Neural progenitor cell (in vitro differentiated cells): ENCODE measurements at regions not wholly inside any gene's neighbourhood (a gene's known extent, or its start where the extent isn't known, plus 50 kb on each side); places are given as distances from the start of the nearest gene placed in this dataset.

Experiments used
- DNase-seq: peaks from one replicate; pipeline ENCODE4 v3.0.0-alpha.2; 2016; ENCODE audit warnings: low spot score
- H2AFZ ChIP-seq: fragments of 200-600 bp; sonication (generic); replicated peaks from 2 replicates; pipeline ENCODE4 v1.6.1; 2016; ENCODE audit warnings: antibody characterized with exemption
- H3F3A ChIP-seq: fragments of 200-600 bp; sonication (generic); 2 replicates; pipeline ENCODE4 v1.6.1; 2016; ENCODE audit warnings: antibody characterized with exemption, low read depth
- H3K27ac ChIP-seq: fragments of 200-600 bp; sonication (generic); 2 replicates; pipeline ENCODE4 v1.5.1; 2016; ENCODE audit warnings: mild to moderate bottlenecking
- H3K27me3 ChIP-seq: fragments of 200-600 bp; sonication (generic); 2 replicates; pipeline ENCODE4 v1.6.1; 2016; ENCODE audit warnings: mild to moderate bottlenecking, moderate library complexity
- H3K36me3 ChIP-seq: fragments of 200-600 bp; sonication (generic); 2 replicates; pipeline ENCODE4 v1.5.1; 2016
- H3K4me1 ChIP-seq: fragments of 200-600 bp; sonication (generic); 2 replicates; pipeline ENCODE4 v1.6.1; 2016; ENCODE audit warnings: mixed run types
- H3K4me2 ChIP-seq: fragments of 200-600 bp; sonication (generic); 2 replicates; pipeline ENCODE4 v1.6.1; 2016
- H3K4me3 ChIP-seq: fragments of 200-600 bp; sonication (generic); 2 replicates; pipeline ENCODE4 v1.5.1; 2016
- H3K79me2 ChIP-seq: fragments of 200-600 bp; sonication (generic); 2 replicates; pipeline ENCODE4 v1.6.1; 2016; ENCODE audit warnings: low read depth
- H3K9ac ChIP-seq: fragments of 200-600 bp; sonication (generic); 2 replicates; pipeline ENCODE4 v1.6.1; 2016
- H3K9me3 ChIP-seq: fragments of 200-600 bp; sonication (generic); 2 replicates; pipeline ENCODE4 v1.5.1; 2016; ENCODE audit warnings: low read depth
- H4K20me1 ChIP-seq: fragments of 200-600 bp; sonication (generic); 2 replicates; pipeline ENCODE4 v1.6.1; 2016; ENCODE audit warnings: low read depth
- H3K27ac Mint-ChIP-seq: 3 replicates; pipeline ENCODE4 v1.8.0; 2021; ENCODE audit warnings: mixed read lengths
- H3K27me3 Mint-ChIP-seq: 2 replicates; pipeline ENCODE4 v1.8.0; 2022; ENCODE audit warnings: low read depth, mild to moderate bottlenecking, inconsistent platforms, moderate library complexity, mixed read lengths; ENCODE audit not compliant: insufficient read depth
- H3K36me3 Mint-ChIP-seq: 3 replicates; pipeline ENCODE4 v1.8.0; 2021; ENCODE audit warnings: mixed read lengths
- H3K4me1 Mint-ChIP-seq: 3 replicates; pipeline ENCODE4 v1.8.0; 2021; ENCODE audit warnings: mixed read lengths
- H3K4me3 Mint-ChIP-seq: 3 replicates; pipeline ENCODE4 v1.8.0; 2021; ENCODE audit warnings: mild to moderate bottlenecking, moderate library complexity, mixed read lengths
- H3K9me3 Mint-ChIP-seq: 3 replicates; pipeline ENCODE4 v1.8.0; 2020; ENCODE audit warnings: mixed read lengths
- CTCF ChIP-seq: fragments of 200-600 bp; sonication (generic); IDR thresholded peaks from 2 replicates; pipeline ENCODE4 v1.5.1; 2017; ENCODE audit warnings: antibody characterized with exemption, mild to moderate bottlenecking
- EZH2 ChIP-seq: fragments of 200-600 bp; sonication (generic); IDR thresholded peaks from 2 replicates; pipeline ENCODE4 v1.6.1; 2017; ENCODE audit warnings: antibody characterized with exemption, mild to moderate bottlenecking, moderate library complexity
- EZH2phosphoT487 ChIP-seq: fragments of 200-600 bp; sonication (generic); IDR thresholded peaks from 2 replicates; pipeline ENCODE4 v1.6.1; 2017; ENCODE audit warnings: antibody characterized with exemption

- Mint-ChIP-seq H3K9me3 (peaks cover 2% of the 10 kb centered on the region), H3K27me3 (peaks cover 4% of the 10 kb centered on the region), H3K27ac (no peak overlapping the region), H3K4me1 (no peaks in the 10 kb centered on the region), H3K4me3 (no peak overlapping the region), H3K36me3 (no peaks in the 10 kb centered on the region)
- Histone ChIP-seq H3K4me2 (no peak overlapping the region), H3K9ac (no peak overlapping the region), H3F3A (no peaks in the 10 kb centered on the region), H3K79me2 (no peaks in the 10 kb centered on the region), H3K9me3 (no peaks in the 10 kb centered on the region), H3K27me3 (no peaks in the 10 kb centered on the region), H3K4me3 (no peak overlapping the region), H3K27ac (no peak overlapping the region), H3K36me3 (no peaks in the 10 kb centered on the region), H4K20me1 (peaks cover 2% of the 10 kb centered on the region), H3K4me1 (no peaks in the 10 kb centered on the region), H2AFZ (peak overlapping the region; percentile 34)
- no peak for TF ChIP-seq EZH2
- TF ChIP-seq CTCF, result no peak
- TF ChIP-seq EZH2phosphoT487, result no peak
- DNase-seq, result no peak
Measured at GRCh38 chr10:111506266-111507034, 429.6 kb downstream of the ADRA2A start.

- Histone ChIP-seq H3K4me2 (no peak overlapping the region), H3K4me3 (no peak overlapping the region), H3K9ac (no peak overlapping the region), H3K27me3 (no peaks in the 10 kb centered on the region), H3K9me3 (no peaks in the 10 kb centered on the region), H3K4me1 (no peaks in the 10 kb centered on the region), H3K36me3 (no peaks in the 10 kb centered on the region), H3F3A (no peaks in the 10 kb centered on the region), H4K20me1 (peaks cover 2% of the 10 kb centered on the region), H2AFZ (no peak overlapping the region), H3K27ac (no peak overlapping the region), H3K79me2 (no peaks in the 10 kb centered on the region)
- Mint-ChIP-seq H3K4me1 (no peaks in the 10 kb centered on the region), H3K9me3 (no peaks in the 10 kb centered on the region), H3K36me3 (no peaks in the 10 kb centered on the region), H3K27ac (no peak overlapping the region), H3K4me3 (no peak overlapping the region), H3K27me3 (peaks cover 2% of the 10 kb centered on the region)
- TF ChIP-seq EZH2phosphoT487 (no peak), EZH2 (no peak), CTCF (peak; percentile 22)
- peak; percentile 41 for DNase-seq
Measured at GRCh38 chr10:111511751-111512150, 434.9 kb downstream of the ADRA2A start.

- no peak overlapping the region for H3K27ac Mint-ChIP-seq
- H3K4me3 Mint-ChIP-seq, result no peak overlapping the region
- H3K36me3 Mint-ChIP-seq, result no peaks in the 10 kb centered on the region
- H3K27me3 Mint-ChIP-seq, result peaks cover 3% of the 10 kb centered on the region
- no peak overlapping the region for H3K9ac ChIP-seq
- H2AFZ ChIP-seq, result no peak overlapping the region
- no peaks in the 10 kb centered on the region for H3K4me1 ChIP-seq
- H3K4me3 ChIP-seq, result no peak overlapping the region
- no peaks in the 10 kb centered on the region for H3K4me1 Mint-ChIP-seq
- H3K9me3 Mint-ChIP-seq, result no peaks in the 10 kb centered on the region
- no peaks in the 10 kb centered on the region for H3F3A ChIP-seq
- H3K9me3 ChIP-seq, result no peaks in the 10 kb centered on the region
- no peaks in the 10 kb centered on the region for H4K20me1 ChIP-seq
- no peaks in the 10 kb centered on the region for H3K27me3 ChIP-seq
- no peaks in the 10 kb centered on the region for H3K79me2 ChIP-seq
- H3K36me3 ChIP-seq, result no peaks in the 10 kb centered on the region
- no peak for DNase-seq
- no peak overlapping the region for H3K4me2 ChIP-seq
- no peak overlapping the region for H3K27ac ChIP-seq
- TF ChIP-seq EZH2, result no peak
- TF ChIP-seq EZH2phosphoT487, result no peak
- TF ChIP-seq CTCF, result no peak
Measured at GRCh38 chr10:111515264-111515663, 438.4 kb downstream of the ADRA2A start.
